Activated CD8-positive, alpha-beta memory T cell treated with anti-CD3 and anti-CD28 coated beads, Interleukin-2, amount 50 U/mL, for 4 hours (primary cell): ENCODE measurements at regions not wholly inside any gene's neighbourhood (a gene's known extent, or its start where the extent isn't known, plus 50 kb on each side); places are given as distances from the start of the nearest gene placed in this dataset.

Experiments
- DNase-seq: peaks from one replicate; pipeline ENCODE4 v3.0.0-alpha.2; 2020

DNA sequence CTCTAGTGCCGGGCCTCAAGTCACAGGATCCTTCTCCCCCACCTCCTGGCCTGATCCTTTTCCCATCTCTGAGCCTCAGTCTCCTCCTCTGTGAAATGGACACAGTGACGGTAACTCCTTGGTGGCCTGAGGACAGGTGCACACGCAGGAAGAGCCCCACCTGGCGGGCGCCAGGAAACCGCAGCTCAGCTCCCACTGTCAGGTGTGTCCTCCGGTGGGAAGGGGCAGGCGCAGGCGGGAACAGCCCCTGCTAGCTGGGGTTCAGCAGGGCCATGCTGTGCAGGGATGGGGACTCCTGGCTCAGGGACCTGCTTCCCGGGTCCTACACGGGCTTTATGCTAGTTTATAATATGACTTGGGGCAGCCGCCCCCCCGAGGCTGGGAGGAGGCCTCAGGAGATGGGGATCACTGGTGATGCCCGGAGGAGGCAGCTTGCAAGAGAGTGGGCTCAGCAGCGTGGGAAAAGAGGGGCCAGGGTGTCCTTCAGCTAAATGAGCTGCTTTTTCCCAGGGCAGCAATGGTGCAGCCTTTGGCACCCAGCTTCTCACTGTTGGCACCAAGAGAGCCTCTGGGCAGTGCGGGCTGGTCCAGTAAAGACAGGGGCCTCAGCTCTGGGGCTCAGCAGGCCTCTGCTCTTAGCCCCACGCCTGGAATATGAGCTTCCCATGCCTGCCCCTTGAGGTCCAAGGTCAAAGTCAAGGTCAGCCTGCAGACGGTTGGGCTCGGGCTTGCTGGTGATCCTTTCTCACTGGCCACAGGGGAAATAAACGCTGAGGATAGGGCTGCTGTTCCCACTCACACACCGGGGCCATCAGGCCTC is 68.0 kb upstream of the FAM20C start:
- DNase-seq = no peak

DNA sequence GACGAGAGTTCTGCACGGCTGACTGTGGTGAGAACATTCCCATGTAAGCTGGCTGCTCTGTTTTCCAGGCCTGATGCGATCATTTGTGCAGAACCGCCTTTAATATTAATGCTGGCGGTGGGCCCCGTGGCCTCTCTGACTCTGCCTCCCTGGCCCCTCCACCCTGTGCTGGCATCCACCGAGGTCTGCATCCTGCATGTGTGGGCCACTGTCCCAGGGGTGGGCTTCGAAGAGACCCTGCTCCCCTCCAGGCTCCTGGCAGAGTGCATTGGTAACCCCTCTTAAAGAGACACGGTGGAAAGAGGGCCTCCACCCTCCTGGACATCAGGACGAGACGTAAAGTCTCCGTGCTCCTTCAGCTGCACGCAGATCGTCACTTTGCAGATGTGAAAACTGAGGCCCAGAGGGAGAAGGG is 67.3 kb upstream of the FAM20C start:
- DNase-seq = no peak

DNA sequence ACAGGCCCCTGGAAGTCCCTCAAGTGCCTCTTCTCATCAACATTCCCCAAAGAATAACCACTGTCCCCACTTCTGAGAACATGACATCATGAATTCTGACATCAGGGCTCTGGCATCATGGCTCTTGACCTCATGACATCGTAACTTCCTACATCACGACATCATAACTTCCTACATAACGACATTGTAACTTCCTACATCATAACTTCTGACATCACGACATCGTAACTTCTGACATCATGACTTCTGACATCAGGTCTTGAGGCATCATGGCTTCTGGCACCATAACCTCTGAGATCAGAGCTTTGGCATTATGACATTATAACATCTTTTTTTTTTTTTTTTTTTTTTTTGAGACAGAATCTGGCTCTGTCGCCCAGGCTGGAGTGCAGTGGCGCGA is 66.7 kb upstream of the FAM20C start:
- no peak for DNase-seq

DNA sequence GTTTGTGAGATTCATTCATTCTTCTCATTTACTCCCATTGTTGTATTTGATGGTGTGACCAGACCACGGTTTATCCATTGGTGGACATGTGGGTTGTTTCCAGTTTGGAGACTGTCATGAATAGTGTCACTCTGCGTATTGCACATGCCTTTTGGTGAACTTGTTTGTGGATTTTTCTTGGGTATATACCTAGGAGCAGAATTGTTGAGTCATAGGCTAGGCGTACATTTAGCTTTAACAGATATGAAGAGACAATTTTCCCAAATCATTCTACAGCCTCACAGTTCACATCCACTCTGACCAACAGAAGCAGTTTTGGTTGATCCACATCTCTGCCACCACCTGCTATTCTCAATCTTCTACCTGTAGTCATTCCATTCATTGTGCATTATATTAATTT is 66.0 kb upstream of the FAM20C start:
- DNase-seq = no peak

DNA sequence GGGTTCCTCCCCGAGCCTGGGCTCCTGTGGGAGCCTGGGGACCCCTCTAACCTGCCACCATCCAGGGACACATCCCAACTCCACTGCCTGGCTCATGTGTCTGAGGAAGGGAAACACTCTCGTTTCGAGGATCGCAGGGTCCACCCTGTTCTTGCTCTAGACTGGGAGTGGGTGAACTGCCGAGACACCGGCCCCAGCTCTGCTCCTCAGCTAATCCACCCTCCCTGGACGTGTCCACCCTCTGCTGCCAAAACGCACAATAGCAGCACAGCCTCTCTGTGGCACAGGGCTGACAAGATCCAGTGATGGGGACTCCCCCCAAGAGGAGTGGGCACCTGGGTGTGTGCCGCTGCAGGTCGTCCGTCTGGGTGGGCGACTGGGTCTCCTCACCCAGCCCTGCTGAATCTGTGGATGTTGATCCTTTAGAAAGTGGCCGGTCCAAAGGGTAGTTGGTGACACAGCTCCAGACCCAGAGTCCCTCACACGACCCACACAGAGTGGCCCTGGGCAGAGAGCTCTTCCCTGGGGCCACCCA is 65.2 kb upstream of the FAM20C start:
- no peak for DNase-seq

GRCh38 chr7:128171-129080 is 63.9 kb upstream of the FAM20C start:
- DNase-seq = no peak

- no peak for DNase-seq
These were observed 62.8 kb upstream of the FAM20C start for GRCh38 chr7:129366-130221.

- no peak for DNase-seq
These were observed 62.2 kb upstream of the FAM20C start for GRCh38 chr7:130222-130572.

GRCh38 chr7:130875-131780 is 61.2 kb upstream of the FAM20C start:
- DNase-seq = no peak

- DNase-seq = no peak
These were observed 60.4 kb upstream of the FAM20C start for GRCh38 chr7:131781-132482.

DNA sequence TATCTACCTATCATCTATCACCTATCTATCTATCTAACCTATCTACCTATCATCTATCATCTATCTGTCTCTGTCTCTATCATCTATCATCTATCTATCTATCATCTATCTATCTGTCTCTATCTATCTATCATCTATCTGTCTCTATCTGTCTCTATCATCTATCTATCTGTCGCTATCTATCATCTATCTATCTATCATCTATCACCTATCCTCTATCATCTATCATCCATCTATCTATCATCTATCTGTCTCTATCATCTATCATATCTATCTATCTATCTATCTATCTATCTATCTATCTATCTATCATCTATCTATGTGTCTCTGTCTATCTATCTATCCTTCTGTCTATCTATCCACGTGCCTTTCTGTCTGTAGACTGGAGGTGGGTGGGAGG is 59.5 kb upstream of the FAM20C start:
- DNase-seq = no peak

- no peak for DNase-seq
These were observed 58.9 kb upstream of the FAM20C start for GRCh38 chr7:133470-133869.

- DNase-seq = no peak
These were observed 58.3 kb upstream of the FAM20C start for GRCh38 chr7:134029-134428.

- DNase-seq = no peak
These were observed 57.7 kb upstream of the FAM20C start for GRCh38 chr7:134561-135256.

- no peak for DNase-seq
These were observed 57.1 kb upstream of the FAM20C start for GRCh38 chr7:135257-135653.

DNA sequence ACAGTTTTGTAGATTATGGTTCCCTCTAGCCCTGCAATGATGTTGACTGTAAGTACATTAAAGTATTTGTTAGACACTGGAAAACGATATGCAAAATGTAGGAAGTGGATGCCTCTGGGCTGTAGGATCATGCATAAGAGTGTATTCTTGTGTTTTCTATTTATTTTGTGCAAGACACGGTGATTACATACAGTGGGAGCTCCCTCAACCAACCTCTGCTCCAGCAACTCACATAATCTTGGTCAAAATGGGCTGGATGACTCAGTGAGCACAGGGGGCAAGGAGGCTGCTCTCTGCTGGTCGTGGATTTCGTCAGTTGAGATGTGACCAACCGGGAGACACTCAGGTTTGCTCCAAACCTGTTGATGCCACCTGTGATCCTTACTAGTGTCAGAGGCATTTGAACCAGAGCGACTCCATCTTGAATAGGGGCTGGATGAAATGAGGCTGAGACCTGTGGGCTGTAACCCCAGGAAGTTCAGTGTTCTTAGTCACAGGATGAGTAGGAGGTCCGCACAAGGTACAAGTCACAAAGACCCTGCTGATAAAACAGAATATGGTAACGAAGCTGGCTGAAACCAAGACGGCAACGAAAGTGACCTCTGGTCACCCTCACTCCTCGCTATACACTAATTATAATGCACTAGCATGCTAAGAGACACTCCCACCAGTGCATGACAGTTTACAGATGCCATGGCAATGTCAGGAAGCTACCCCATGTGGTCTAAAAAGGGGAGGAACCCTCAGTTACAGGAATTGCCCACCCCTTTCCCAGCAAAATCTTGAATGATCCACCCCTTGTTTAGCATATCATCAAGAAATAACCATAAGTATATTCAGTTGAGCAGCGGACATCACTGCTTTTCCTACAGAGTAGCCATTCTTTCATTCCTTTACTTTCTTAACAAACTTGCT is 56.4 kb upstream of the FAM20C start:
- DNase-seq = no peak

DNA sequence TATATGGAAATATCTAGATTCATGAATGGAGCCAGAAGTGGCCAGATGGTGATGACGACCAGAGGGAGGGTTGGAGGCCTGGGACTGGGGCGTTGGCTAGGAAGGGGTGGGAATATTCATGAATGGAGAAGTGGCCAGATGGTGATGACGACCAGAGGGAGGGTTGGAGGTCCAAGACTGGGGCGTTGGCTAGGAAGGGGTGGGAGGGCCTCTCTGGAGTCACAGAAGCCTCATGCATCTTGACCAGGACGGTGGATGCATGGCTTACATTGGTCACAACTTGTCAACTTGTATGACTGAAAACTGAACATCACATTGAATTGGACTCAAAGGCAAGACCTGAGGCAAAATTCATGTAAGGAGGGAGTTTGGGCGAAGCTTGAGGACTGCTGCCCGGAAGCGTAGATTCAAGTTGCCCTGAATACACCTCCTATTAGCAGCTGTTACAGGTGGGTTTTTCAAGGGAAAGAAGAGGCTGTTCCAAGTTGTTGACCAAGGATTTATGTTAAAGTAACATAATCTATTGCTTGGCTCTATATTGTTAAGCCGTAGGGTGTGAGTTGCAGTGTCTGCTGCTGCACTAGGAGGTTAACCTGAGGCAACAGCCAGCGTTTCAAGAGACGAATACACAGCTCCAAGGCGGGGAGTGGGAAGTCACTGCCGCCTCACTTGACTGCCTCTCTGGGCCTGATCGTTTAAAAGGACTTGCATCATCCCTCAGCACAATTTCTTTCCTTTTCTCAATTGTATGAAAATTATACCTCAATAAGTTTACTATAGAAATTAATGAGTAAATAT is 55.1 kb upstream of the FAM20C start:
- no peak for DNase-seq

DNA sequence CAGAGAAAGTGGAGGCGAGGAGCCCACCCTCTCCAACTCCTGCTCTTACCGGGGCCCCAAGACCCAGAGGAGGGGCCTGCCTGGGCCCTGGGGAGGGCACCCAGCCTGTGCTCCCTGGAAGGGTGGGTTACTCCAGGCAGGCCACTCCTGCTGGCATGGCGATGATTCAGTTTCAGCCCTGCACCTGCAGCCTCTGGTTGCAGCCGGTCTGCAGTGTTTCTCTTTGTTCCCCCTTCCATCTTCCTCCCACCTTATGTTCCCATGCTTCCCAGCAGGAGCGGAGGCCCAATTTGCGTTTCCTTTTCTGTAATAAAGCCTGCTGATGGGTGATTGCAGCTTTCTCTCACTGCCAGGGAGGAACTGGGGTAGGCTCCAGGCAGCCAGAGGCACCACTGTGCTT is 53.2 kb upstream of the FAM20C start:
- DNase-seq = no peak
